ENCODE measurements at regions not wholly inside any gene's neighbourhood (a gene's known extent, or its start where the extent isn't known, plus 50 kb on each side); places are given as distances from the start of the nearest gene placed in this dataset.

DNA sequence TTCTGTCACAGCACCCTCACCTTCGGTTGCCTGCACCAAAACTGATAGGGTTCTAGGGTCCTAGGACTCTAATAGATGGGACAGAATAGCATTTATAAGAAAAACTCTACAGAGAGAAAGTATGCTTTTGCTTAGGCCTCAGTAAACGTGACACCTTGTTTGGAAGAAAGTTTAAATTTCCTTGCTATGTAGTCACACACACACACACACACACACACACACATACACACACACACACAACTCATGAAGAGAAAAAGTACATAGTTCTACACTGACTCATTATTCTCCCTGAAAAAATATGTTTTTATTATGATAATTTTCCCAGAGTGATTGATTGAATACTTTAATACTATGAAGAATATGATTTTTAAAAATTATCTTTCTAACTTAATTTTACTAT, 220.8 kb upstream of the SNX19 start:
- H3K4me1 ChIP-seq = no peaks in the 10 kb centered on the region
- H3K4me2 ChIP-seq (ENCODE audit: low read length) = no peak overlapping the region
- no peak overlapping the region for H3K27ac ChIP-seq
- no peak overlapping the region for H3K4me3 ChIP-seq (ENCODE audit: low read depth, low read length)
- H3K9me3 ChIP-seq (ENCODE audit: control insufficient read depth, low read length) = no peaks in the 10 kb centered on the region
- no peaks in the 10 kb centered on the region for H3K36me3 ChIP-seq (ENCODE audit: control insufficient read depth, insufficient read depth, low read length)
- H3K27me3 ChIP-seq (ENCODE audit: control insufficient read depth, insufficient read depth, low read length) = no peaks in the 10 kb centered on the region
- H3K9ac ChIP-seq = no peak overlapping the region
- TF ChIP-seq CTCF (IDR thresholded peaks at IDR 0.05) = no peak
- H3K79me2 ChIP-seq = no peaks in the 10 kb centered on the region
- no peak overlapping the region for H2AFZ ChIP-seq

- Histone ChIP-seq H3K27me3 (ENCODE audit: control insufficient read depth, insufficient read depth, low read length) (no peaks in the 10 kb centered on the region), H3K79me2 (no peaks in the 10 kb centered on the region), H3K4me2 (ENCODE audit: low read length) (no peak overlapping the region), H3K27ac (no peak overlapping the region), H2AFZ (no peak overlapping the region), H3K4me3 (ENCODE audit: low read depth, low read length) (no peak overlapping the region), H3K36me3 (ENCODE audit: control insufficient read depth, insufficient read depth, low read length) (no peaks in the 10 kb centered on the region), H3K4me1 (no peaks in the 10 kb centered on the region), H3K9me3 (ENCODE audit: control insufficient read depth, low read length) (no peaks in the 10 kb centered on the region), H3K9ac (no peak overlapping the region)
- TF ChIP-seq CTCF (IDR thresholded peaks at IDR 0.05) = no peak
Observed at GRCh38 chr11:131138731-131139130, 222.5 kb upstream of the SNX19 start.

DNA sequence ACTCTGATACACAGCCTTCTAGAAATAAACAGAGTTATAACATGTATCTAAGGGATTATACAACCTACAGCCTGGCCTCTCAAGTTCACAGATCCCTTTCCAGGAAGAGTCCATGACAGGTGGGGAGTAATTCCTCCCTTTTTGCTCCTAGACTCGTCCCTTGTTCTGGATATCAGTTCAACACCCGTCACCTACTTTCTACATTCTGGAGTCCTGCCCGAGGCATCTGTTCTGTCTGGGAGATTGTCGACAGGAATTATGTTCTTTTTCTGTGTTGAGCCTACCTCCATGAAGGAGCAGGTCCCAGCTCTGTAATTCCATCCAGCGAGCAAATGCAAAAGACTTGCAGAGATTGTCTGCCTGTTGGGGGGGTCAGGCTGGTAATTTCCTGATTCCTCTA, 224.6 kb upstream of the NTM start:
- no peak for TF ChIP-seq CTCF (IDR thresholded peaks at IDR 0.05)
- Histone ChIP-seq H3K36me3 (ENCODE audit: control insufficient read depth, insufficient read depth, low read length) (no peaks in the 10 kb centered on the region), H3K4me2 (ENCODE audit: low read length) (no peak overlapping the region), H2AFZ (no peak overlapping the region), H3K79me2 (no peaks in the 10 kb centered on the region), H3K4me1 (no peaks in the 10 kb centered on the region), H3K9me3 (ENCODE audit: control insufficient read depth, low read length) (no peaks in the 10 kb centered on the region), H3K27me3 (ENCODE audit: control insufficient read depth, insufficient read depth, low read length) (no peaks in the 10 kb centered on the region), H3K4me3 (ENCODE audit: low read depth, low read length) (no peak overlapping the region), H3K27ac (no peak overlapping the region), H3K9ac (no peak overlapping the region)

DNA sequence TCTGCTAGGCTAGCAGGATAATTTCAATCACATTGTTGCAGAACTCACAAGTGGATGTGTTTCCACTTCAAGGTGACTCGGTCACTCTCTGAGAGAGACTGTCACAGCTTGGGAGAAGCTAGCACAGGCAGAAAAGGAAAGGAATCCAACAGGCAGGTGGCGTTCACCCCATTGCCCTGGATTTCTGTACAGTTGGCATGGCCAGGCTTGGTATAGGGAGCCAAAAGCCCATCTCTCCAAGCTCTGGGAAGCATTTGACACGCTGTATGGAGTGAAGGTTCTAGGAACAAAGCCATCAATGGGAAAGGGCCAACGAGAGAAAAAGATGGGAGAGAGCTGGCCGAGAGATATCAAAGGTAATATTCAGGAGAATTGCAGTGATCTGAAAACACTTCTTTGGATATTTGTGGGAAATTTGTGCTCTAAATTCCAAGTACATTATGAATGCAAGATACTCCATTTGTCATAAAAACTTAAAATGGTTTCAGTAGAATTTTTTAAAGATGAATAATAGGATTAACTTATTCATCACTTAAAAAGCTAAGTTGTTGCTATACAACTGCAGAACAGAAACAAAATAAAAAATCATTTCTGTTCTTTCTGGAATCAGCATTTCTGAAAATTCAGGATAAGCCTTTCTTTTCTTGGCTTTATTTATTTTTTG, 223.5 kb upstream of the NTM start:
- Histone ChIP-seq H3K36me3 (ENCODE audit: control insufficient read depth, insufficient read depth, low read length) (no peaks in the 10 kb centered on the region), H3K79me2 (no peaks in the 10 kb centered on the region), H3K27ac (no peak overlapping the region), H3K27me3 (ENCODE audit: control insufficient read depth, insufficient read depth, low read length) (no peaks in the 10 kb centered on the region), H3K9me3 (ENCODE audit: control insufficient read depth, low read length) (no peaks in the 10 kb centered on the region), H3K4me2 (ENCODE audit: low read length) (no peak overlapping the region), H3K4me3 (ENCODE audit: low read depth, low read length) (no peak overlapping the region), H3K4me1 (no peaks in the 10 kb centered on the region), H3K9ac (no peak overlapping the region), H2AFZ (no peak overlapping the region)
- TF ChIP-seq CTCF (IDR thresholded peaks at IDR 0.05) = peak; percentile 10

DNA sequence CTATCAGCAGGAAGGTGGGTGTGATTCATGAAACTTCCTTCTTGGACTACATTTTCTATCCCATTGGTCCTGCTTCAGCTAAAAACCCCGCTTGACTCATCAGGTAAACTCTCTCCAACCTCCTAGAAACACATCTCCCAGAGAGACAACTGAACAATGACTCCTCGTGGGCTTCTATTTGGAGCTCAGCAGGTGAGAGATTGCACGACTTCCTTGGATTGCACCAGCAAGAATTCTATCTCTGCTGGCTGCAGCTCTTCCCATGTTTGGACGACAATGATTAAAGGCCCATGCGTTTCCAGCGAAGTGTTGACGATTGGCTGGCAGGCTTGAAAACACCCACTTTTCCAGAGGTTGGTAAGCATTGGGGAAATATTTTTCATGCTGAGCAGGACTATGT, 216.1 kb upstream of the NTM start:
- no peak overlapping the region for H3K9ac ChIP-seq

More for the DNA sequence above, 216.1 kb upstream of the NTM start:
- no peaks in the 10 kb centered on the region for H3K4me1 ChIP-seq
- no peaks in the 10 kb centered on the region for H3K27me3 ChIP-seq (ENCODE audit: control insufficient read depth, insufficient read depth, low read length)
- H3K27ac ChIP-seq = no peak overlapping the region
- TF ChIP-seq CTCF (IDR thresholded peaks at IDR 0.05) = no peak
- no peak overlapping the region for H3K4me3 ChIP-seq (ENCODE audit: low read depth, low read length)
- no peak overlapping the region for H2AFZ ChIP-seq
- H3K9me3 ChIP-seq (ENCODE audit: control insufficient read depth, low read length) = no peaks in the 10 kb centered on the region
- no peaks in the 10 kb centered on the region for H3K79me2 ChIP-seq
- H3K4me2 ChIP-seq (ENCODE audit: low read length) = no peak overlapping the region
- no peaks in the 10 kb centered on the region for H3K36me3 ChIP-seq (ENCODE audit: control insufficient read depth, insufficient read depth, low read length)

Data from parathyroid adenoma (tissue), 2 donors.